Thyroid gland (tissue), 4 donors: ENCODE measurements at regions not wholly inside any gene's neighbourhood (a gene's known extent, or its start where the extent isn't known, plus 50 kb on each side); places are given as distances from the start of the nearest gene placed in this dataset.

Source experiments
- CTCF ChIP-seq, 6 experiments: fragments of 200-600 bp in 3 of 6; fragments of 450-650 bp in 3 of 6; sonication (generic) in 3 of 6; IDR thresholded peaks; one replicate each; pipeline ENCODE4 v1.5.1; 2016 to 2019; ENCODE audit warnings: antibody characterized with exemption in 6 of 6, mild to moderate bottlenecking in 2 of 6, inconsistent platforms in 1 of 6, moderate library complexity in 1 of 6
- POLR2A ChIP-seq, 2 donors: fragments of 450-650 bp; IDR thresholded peaks; one replicate each; pipeline ENCODE4 v1.6.1; 2017; ENCODE audit warnings: antibody characterized with exemption in 2 of 2, mild to moderate bottlenecking in 2 of 2, moderate library complexity in 1 of 2

GRCh38 chr1:182191381-182192115 is 130.0 kb upstream of the ZNF648 start:
- TF ChIP-seq POLR2A (IDR thresholded peaks at IDR 0.05): no peak
- TF ChIP-seq CTCF (IDR thresholded peaks at IDR 0.05): no peak
